HG02938 (cell line): ENCODE measurements at regions not wholly inside any gene's neighbourhood (a gene's known extent, or its start where the extent isn't known, plus 50 kb on each side); places are given as distances from the start of the nearest gene placed in this dataset.
"Not testable (repeated sequence)": the region's sequence is repeated elsewhere in the genome, so short reads cannot be mapped to it uniquely, and the experiment has no call there.

Experiments used
- ATAC-seq: cut with Tn5 transposase; IDR thresholded peaks from one replicate; pipeline ENCODE4 v1.9.1; 2021; ENCODE audit warnings: mild to moderate bottlenecking, moderate library complexity; ENCODE audit not compliant: unreplicated experiment

DNA sequence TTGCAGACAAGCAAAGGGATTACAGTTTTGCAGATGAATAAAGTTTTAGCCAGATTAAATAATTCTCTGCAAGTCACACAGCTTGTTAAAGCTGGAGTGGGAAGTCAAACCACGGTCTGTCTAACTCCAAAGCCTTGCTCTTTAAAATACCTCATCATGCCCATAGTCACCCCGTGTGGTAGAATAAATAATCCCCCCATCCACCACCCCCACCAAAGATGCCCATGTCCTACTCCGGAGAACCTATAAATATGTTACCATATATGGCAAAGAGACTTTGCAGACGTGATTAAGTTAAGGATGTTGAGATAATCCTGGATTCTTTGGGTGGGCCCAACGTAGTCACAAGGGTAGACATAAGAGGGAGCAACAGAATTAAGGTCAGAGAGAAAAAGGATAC lies 118.7 kb downstream of the BEND2 start:
- no peak for ATAC-seq

DNA sequence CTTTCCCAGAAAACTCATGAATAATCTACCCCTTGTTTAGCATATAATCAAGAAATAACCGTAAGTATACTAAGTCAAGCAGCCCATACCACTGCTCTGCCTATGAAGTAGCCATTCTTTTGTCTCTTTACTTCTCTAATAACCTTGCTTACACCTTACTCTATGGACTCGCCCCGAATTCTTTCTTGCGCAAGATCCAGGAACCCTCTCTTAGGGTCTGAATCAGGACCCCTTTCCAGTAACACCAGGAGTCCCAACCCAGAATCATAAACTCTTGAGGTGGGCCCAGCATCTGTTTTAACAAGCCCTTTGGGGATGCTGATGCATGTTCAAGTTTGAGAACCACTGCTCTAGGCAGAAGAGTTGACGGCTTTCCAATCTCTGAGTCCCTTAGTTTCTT lies 119.6 kb downstream of the BEND2 start:
- ATAC-seq: no peak

DNA sequence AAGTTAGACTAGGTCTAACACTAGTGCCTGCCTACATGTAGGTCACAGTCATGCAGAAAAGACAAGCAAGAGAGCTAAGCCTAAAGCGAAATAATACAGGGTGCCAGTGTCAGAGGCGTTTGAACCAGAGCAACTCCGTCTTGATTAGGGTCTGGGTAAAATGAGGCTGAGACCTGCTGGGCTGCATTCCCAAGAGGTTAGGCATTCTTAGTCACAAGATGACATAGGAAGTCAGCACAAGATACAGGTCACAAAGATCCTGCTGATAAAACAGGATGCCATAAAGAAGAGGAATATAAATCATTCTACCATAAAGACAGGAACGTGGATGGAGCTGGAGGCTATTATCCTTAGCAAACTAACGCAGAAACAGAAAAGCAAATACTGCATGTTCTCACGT lies 120.9 kb downstream of the BEND2 start:
- no peak for ATAC-seq

DNA sequence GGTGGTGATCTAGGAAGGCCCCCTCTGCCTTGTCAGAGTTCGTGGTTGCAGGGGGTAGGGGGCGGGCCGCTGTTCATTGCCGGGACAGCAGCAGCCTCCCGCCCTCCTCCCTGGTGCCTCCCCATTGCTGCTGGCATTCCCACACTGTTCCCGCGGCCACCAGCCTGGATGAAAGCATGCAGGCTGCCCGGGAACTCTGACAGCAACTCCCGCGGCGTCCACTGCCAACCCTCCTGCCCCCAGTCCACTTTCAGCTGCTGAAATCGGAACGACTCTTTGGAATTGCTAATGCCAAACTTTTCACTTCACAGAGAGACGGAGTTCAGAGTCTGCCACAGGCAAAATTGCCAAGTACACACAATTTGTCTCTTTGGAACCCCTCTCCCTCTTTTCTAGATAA lies 121.9 kb downstream of the BEND2 start:
- ATAC-seq: no peak

DNA sequence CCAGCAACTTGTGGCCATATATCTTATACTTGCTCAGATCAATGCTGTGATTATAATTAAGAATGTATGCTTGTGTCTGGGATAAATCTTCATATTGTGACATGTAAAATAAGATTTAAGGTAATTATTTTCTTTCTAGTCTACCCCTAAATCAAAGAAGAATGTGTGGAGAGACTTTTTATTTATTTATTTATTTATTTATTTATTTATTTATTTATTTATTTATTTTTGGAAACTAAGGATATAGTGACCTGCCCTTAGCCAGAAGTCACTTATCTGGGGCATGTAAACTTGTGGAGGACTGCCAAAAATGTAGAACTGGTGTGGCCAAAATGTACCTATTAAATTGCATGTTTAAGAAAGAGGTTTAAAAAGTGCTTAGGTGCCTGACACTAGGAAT lies 144.3 kb downstream of the BEND2 start:
- ATAC-seq: no peak

DNA sequence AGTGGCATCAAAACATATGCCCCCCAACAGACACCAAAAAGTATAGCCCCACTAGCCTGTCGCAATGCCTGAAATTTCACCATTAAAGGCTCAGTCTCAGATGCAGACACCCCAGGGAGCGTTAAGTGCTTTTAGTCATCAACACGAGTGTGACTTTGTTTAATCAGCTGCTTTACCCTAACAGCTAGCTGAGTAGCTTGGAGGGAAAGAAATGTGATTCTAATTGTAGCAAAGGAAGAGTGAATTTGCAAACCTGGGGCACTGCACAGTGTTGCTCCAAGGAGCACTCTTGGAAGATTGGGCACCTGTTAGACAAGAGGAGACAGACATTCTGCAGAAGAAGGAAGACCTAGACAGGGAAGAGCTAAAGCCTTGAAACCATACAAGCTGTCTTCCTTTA lies 145.1 kb downstream of the BEND2 start:
- no peak for ATAC-seq

DNA sequence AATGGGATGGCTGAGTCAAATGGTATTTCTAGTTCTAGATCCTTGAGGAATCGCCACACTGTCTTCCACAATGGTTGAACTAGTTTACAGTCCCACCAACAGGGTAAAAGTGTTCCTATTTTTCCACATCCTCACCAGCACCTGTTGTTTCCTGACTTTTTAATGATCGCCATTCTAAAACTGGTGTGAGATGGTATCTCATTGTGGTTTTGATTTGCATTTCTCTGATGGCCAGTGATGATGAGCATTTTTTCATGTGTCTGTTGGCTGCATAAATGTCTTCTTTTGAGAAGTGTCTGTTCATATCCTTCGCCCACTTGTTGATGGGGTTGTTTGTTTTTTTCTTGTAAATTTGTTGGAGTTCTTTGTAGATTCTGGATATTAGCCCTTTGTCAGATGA lies 152.6 kb downstream of the BEND2 start:
- not testable (repeated sequence) for ATAC-seq

DNA sequence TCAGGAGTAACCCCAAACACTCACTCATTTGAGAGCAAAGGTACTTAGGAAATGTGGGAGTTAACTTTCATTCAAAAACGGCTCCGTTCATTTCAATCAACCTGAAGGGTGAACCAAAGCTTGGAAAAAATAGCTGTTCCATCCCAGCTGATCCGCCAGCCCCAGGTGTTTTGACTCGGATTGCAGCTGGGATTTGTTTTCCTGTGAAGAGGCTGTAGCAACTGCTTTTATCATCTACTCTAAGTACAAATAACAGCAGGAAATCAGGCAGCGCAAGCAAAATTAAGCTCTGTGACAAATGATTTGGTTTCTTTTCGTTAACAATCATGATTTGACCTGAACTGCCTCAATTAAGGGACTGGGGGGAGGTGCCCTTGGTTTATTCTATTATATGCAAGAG lies 154.7 kb downstream of the BEND2 start:
- no peak for ATAC-seq

DNA sequence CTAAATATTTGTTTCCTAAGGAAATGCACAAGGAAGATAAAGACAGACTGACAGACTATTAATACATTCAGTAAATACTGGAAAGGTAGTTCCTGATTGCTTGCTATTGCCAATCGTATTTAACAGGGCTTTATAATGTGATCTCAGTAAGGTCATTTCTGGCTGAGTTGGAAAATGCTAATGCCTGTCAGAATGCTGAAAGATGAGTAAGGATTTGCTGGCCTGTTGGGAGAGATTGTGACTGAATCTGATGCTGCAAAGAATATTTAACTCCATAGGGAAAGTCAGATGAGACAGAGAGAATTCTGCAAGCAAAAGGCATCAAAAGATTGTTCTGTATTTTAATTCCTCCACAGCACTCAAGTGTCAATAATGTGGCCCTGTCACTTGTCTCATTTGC lies 169.0 kb downstream of the BEND2 start:
- no peak for ATAC-seq

DNA sequence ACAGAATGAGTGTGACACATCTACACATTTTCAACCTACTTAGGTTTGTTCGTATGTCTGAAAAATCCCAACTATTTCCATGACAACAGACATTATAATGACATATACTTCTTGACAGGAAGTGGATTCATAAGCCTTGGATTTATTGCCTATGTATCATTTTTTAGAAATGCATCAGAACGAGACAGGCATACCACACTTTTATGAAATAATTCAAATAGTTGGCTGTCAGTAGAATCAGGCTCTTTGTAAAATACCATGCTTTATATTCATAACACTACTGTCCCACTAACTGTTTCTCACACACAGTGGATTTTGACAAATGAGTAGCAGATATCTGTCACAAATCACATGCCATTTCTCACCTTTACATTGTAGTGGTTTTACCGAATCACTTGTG lies 173.2 kb downstream of the BEND2 start:
- ATAC-seq: no peak

DNA sequence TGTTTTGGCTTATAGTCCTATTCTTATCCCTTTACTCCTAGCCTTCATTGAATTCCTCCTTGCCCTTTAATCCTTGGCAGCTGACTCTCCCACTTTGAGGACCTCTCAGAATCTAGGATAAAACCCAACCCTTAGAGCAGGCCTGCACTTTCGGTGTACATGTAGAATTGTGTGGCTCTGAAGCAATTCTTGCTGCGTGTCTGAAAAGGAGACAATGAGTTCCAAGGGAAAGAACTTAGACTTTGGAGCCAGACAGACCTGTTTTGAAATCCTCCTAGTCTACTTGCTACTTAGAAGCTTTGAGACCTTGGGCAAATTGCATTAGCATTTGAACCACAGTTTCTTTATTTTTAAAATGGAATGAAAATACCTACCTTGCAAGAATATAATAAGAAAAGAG lies 175.2 kb downstream of the BEND2 start:
- no peak for ATAC-seq

DNA sequence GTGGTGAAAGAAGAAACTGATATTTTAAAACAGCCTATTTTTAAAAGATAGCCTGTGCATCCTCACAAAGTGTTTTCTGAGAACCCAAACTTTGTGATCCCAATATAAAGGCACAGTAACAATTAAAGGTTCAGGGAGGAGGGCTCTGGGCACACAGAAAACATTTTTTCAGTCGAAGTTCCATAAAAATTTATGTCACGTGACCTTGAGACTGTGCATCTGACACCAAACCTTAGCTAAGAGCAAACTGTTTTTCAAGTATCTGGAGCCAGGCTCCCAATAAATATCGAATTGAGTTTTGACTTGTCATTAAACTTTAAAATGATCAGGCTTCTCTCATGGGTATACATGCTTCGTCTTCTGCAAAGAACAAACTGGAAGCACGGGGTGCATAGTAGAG lies 177.9 kb downstream of the BEND2 start:
- ATAC-seq: no peak

DNA sequence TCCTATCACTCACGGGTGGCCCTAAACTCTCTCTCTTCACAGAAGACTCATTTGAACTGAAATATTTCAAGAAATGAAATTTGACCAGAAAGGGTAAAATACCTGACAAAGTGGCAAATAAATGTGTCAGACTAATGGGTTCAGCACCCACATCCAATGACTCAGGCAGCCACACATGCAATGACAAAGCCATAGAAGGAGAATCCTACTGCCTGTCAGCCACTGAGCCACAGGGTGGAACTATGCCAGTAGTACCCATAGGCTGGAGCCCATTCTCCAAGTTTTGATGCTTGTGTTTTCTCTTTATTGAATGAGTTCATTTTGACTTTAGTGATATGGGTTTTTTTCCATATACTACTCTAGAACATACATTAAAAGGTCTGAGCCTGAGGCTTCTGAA lies 179.0 kb downstream of the BEND2 start:
- ATAC-seq: no peak

DNA sequence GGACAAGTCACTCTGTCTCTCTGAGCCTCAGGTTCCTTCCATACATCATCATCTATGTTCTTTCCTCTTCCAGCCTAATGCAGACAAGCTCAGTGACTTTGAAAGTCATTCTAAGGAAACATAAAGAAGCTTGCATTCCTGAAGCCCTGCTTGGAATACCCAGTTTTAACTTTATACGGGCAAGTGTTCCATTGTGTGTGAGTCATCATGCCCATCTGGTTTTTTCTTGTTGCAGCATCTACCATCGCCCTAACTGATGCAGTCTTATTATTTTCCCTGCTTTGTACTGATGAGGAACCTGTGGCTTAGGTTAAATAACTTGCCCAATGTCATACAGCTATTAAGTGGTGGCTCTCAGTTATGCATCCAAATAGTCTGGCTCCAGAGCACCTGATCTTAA lies 177.9 kb upstream of the RAI2 start:
- no peak for ATAC-seq

DNA sequence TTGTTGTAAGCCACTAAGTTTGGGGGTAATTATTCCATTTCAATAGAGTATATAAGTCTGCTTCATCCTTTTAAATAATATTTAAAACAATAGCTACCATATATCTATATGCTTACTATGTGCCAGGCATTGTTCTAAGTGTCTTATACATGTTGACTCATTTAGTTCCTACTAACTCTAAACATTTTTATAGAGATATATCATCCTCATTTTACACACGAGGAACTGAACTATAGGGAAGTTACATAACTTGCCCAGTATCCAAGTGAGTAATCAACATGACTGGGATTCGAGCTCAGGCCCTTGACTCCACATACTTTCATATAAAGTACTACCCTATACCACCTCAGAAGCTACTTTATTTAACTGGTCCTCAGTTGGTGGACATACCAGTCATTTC lies 175.3 kb upstream of the RAI2 start:
- ATAC-seq: no peak

DNA sequence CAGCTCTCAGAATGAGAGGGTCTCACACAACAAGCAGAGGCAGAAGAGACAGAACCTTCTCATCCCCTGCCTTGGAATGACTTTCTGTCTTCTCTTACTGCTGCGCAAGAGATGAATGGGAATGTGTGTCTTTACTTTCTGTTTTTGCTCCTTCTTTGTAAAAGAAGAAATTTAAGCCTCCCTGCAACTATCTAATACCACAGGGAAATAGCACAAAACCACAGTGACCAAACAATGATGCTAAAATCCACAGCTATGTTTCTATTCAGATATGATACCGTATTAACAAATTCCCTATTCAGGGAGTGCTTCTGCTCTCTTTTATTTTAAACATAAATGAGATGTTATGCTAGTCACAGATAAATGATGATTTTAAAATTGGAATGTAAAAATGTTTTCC lies 173.8 kb upstream of the RAI2 start:
- ATAC-seq: no peak

DNA sequence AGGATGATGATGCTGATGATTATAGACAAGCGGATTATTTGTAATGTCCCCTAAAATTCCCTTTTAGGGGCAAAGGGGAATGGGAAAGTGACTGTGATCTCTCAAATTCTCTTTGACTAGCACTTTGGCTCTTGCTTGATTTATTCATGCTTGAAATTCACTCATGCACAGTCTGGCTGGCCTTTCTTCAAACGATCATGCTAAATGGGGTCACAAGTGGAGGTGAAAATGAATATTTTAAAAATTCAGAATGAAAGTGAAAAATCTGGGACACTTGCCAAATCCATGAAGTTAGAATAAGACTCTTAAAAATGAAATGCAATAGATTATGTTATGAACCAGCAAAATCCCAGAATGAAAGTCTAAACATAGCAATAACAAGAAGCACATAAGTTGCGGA lies 173.4 kb upstream of the RAI2 start:
- no peak for ATAC-seq

DNA sequence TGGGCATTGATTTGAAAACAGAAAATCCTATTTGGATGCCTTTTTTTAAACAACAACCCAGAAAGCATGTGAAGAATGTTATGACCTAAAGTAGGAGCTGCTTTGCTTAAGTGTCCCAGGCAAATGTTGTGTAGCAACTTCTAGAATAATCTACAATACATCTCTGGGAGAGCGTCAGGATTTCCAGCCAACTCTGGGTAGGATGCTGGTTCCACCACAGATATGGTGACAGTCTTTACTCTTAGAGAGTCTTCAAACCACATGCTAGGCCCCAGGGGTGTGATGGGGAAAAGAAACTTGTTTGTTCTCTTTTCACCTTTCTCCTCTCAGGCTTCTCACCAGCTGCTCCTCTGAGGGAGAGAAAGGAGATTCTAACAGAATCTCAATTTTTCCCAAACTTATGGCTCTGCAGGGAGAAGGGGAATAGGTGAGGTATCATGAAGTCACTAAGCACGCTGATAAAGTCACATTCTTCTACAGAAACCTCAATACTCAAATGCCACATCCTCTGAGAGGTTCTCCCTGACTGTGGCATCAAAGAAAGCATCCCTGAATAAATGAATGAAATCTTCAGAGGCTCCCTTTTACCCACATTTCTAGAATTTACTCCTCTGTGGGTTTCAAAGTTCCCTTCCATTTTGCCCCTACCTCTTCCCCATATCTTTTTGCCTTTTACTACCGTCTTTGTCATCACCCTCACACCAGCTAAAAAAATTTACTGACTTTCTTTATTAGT lies 171.6 kb upstream of the RAI2 start:
- ATAC-seq: no peak

DNA sequence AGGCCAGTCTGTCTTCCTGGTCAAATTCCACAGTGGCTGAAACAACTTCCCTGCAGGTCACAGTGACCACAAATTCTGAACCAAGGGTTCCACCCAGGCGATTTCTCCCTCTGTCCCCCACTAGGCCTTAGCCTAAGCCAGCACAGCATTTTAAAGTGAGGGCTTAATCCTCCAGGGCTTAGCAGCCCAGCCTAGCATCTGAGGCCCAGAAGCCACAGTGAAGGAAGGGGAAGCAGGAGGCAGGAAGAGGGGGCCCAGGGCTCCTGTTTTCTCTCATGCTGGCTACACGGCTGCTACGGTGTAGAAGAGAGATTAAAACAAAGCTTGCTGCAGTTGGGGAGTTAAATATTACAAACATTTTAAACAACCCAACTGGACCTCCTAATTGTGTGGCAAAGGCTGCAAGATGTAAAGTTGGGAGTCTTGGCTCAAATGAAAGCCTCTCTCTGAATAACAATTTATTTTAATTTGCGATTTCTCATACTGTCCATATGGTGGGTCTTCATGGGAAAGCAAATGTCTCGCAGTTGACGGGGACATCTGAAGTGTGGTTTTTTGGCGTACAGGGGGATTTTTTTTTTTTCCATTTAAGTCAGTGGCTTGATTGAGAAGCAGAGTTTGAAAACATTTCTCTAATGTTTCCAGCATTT lies 170.8 kb upstream of the RAI2 start:
- no peak for ATAC-seq

DNA sequence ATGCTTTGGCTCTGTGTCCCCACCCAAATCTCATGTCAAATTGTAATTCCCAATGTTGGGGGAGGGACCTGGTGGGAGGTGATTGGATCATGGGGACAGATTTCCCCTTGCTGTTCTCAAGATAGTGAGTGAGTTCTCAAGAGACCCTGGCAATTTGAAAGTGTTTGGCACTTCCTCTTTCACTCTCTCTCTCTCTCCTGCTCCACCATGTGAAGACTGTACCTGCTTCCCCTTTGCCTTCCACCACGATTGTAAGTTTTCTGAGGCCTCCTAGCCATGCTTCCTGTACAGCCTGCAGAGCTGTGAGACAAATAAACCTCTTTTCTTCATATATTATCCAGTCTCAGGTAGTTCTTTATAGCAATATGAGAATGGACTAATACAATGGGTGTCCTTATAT lies 169.6 kb upstream of the RAI2 start:
- not testable (repeated sequence) for ATAC-seq

DNA sequence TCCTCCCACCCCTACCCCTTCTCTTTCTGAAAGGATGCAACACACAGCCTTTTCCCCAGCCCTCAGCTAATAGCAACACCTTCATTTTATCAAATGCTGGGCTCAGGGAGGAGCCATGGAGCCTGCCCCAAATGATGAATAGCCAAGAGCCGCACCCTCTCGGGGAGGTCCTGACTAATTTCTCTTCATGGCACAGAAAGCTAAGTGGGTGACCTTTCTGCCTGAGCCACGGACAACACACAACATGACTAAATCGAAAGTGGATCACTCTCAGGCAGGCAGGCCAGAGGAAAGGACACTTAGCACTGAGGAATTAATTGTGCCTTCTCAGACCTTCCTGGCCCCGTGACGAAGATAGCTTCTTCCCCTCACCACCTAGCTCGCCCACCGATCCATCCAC lies 165.1 kb upstream of the RAI2 start:
- ATAC-seq: no peak

DNA sequence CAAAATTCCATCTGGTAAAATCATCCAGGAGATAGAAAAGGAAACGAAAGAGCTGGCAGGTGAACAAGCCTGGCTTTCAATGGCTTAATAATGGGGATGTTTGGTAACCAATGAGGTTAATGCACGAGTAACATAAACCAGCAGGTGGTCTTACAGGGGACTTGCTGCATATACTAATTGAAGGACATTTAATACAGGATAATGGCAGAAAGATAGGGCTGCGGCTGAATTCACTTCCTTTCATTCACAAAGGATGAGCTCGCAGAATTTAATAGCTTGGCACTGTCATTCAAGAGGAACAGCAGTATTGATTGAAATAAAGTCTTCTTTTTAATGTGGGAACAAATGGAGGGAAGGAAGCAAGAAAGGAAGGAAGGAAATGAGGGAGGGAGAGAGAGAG lies 156.3 kb upstream of the RAI2 start:
- ATAC-seq: no peak

DNA sequence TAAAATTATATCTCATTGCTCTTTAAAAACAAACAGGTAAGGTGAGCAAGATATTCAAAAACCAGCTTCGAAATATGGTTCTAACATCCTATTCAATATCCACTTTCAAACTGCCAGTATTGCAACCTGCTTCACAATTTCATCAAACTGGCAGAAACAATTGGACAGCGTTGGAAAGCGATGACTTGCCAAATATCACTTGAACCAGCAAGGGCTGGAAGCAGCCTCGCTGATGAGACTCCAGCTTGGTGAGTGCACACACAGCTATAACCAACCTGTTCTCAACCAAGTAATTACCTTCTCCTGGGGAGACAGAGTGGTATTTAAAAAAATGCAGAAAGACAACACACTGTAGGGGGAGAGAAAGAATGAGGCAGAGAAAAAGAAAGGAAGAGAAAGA lies 155.8 kb upstream of the RAI2 start:
- no peak for ATAC-seq
